ENCODE measurements at regions not wholly inside any gene's neighbourhood (a gene's known extent, or its start where the extent isn't known, plus 50 kb on each side); places are given as distances from the start of the nearest gene placed in this dataset.

DNA sequence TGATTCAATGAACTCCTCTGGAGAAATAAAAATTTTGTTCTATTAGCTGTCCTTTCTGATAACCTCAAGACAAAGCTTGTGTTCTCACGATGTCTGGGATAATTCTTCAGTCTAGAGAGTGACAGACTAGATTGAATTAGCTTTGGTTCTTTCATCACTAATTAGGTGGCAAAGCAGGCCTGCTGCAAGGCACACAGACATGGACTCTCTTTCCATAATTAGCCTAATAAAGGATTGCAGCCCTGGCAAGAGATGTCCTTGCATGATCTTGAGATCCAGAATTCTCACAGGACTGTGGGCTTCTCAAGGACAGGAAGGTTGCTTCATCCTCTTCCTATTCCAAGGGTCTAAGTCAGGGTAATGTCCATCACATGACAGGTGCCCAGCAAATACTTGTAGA lies 245.6 kb upstream of the ZC3H12C start:
- TF ChIP-seq, protein P1, sequence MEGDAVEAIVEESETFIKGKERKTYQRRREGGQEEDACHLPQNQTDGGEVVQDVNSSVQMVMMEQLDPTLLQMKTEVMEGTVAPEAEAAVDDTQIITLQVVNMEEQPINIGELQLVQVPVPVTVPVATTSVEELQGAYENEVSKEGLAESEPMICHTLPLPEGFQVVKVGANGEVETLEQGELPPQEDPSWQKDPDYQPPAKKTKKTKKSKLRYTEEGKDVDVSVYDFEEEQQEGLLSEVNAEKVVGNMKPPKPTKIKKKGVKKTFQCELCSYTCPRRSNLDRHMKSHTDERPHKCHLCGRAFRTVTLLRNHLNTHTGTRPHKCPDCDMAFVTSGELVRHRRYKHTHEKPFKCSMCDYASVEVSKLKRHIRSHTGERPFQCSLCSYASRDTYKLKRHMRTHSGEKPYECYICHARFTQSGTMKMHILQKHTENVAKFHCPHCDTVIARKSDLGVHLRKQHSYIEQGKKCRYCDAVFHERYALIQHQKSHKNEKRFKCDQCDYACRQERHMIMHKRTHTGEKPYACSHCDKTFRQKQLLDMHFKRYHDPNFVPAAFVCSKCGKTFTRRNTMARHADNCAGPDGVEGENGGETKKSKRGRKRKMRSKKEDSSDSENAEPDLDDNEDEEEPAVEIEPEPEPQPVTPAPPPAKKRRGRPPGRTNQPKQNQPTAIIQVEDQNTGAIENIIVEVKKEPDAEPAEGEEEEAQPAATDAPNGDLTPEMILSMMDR (IDR thresholded peaks at IDR 0.05; ENCODE audit: low read depth, low read length) = no peak
- TF ChIP-seq POLR2A (IDR thresholded peaks at IDR 0.05; ENCODE audit: extremely low read depth, insufficient read length) = no peak
